ENCODE measurements at regions not wholly inside any gene's neighbourhood (a gene's known extent, or its start where the extent isn't known, plus 50 kb on each side); places are given as distances from the start of the nearest gene placed in this dataset.

DNA sequence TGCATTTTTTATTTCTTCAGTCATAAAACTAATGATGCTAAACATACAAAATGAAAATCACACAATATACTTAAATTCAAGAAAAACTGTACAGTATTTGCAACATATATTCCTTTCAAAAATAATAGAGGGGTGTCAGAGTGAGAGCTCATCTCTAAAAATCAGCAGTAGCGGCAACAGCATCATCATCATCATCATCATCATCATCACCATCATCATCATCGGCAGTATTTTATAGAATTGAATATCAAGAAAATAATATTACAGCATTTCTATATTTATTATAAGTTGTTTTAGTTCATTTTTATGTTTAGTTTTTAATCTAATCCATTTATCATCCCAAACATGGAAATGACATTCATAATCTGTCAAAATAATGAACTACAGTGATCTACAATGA is 67.4 kb upstream of the PPP1R3A start:
- no TSS peak for BruUV-seq (replicated peaks)
- intact Hi-C loops (cut with micrococcal nuclease): no loop called here
- no peaks in the 10 kb centered on the region for H3K79me2 ChIP-seq (ENCODE audit: insufficient read depth, low read length)
- ChIA-PET CTCF (no interaction called here), POLR2A (no interaction called here), RAD21 (ENCODE audit: low non-redundant PET in 1 of 2, low total read pairs in 2 of 2, uncharacterized antibody in 2 of 2, unreplicated experiment in 2 of 2) (no interaction called here)
- no peak overlapping the region for H3K27ac ChIP-seq (ENCODE audit: low read depth, low read length)
- no peaks in the 10 kb centered on the region for H3K9me3 ChIP-seq (ENCODE audit: control insufficient read depth in 1 of 2, insufficient read depth in 1 of 2, low read depth in 1 of 2, low read length in 2 of 2)
- H3K9ac ChIP-seq (ENCODE audit: low read length): no peak overlapping the region
- no peaks in the 10 kb centered on the region; the same call in 1 of the 2 replicates for H3K9me2 ChIP-seq (ENCODE audit: insufficient read depth)
- H4K20me1 ChIP-seq (ENCODE audit: insufficient read depth): no peaks in the 10 kb centered on the region
- no peak overlapping the region for H3K4me2 ChIP-seq (ENCODE audit: low read length)
- no peaks in the 10 kb centered on the region for H3K4me1 ChIP-seq (ENCODE audit: control insufficient read depth in 1 of 2, insufficient read depth in 2 of 2, low read length in 2 of 2)
- H3K27me3 ChIP-seq (ENCODE audit: insufficient read depth, low read length): no peaks in the 10 kb centered on the region
- no peak overlapping the region for H2AFZ ChIP-seq (ENCODE audit: low read depth, low read length, poor library complexity, severe bottlenecking)
- H3K4me3 ChIP-seq (replicated peaks in 1 of 2; ENCODE audit: low read depth in 1 of 2, low read length in 2 of 2): no peak overlapping the region
- DNase-seq (ENCODE audit: low read depth, low spot score): no peak
- ATAC-seq: no peak
- TF ChIP-seq CTCF (IDR thresholded peaks at IDR 0.05 in 2 of 3, conservative IDR thresholded peaks at IDR 0.05 in 1 of 3; ENCODE audit: borderline replicate concordance in 1 of 3, insufficient read depth in 1 of 3, low read depth in 2 of 3, low read length in 2 of 3) (no peak), ZNF274 (IDR thresholded peaks at IDR 0.05; ENCODE audit: low read depth, low read length) (no peak), CBX3 (IDR thresholded peaks at IDR 0.05; ENCODE audit: low read depth) (no peak), CEBPB (IDR thresholded peaks at IDR 0.05; ENCODE audit: low read depth) (no peak), JUND (IDR thresholded peaks at IDR 0.05) (no peak), ZBTB33 (IDR thresholded peaks at IDR 0.05; ENCODE audit: extremely low read depth, insufficient replicate concordance, low read length) (no peak), SRF (IDR thresholded peaks at IDR 0.05; ENCODE audit: low read depth) (no peak), RAD21 (IDR thresholded peaks at IDR 0.05; ENCODE audit: low read depth) (no peak)
- H3K36me3 ChIP-seq (ENCODE audit: control insufficient read depth in 1 of 2, insufficient read depth in 2 of 2, low read length in 2 of 2): no peaks in the 10 kb centered on the region

All from HCT116 (cell line).